Lung (tissue), 11 donors: ENCODE measurements at regions not wholly inside any gene's neighbourhood (a gene's known extent, or its start where the extent isn't known, plus 50 kb on each side); places are given as distances from the start of the nearest gene placed in this dataset.

Experiments used
- ATAC-seq: fragments of 200-7000 bp; cut with Tn5 transposase; one replicate; pipeline ENCODE4 v1.9.1; 2020; ENCODE audit warnings: moderate number of reproducible peaks; ENCODE audit not compliant: insufficient read depth, low FRiP score
- DNase-seq, 3 donors: peaks; one replicate each; pipeline ENCODE4 v3.0.0-alpha.2; 2013 to 2017
- H3K27ac ChIP-seq, 2 donors: one replicate each; pipeline ENCODE4 v1.5.1; 2013; ENCODE audit warnings: mild to moderate bottlenecking in 2 of 2, moderate library complexity in 2 of 2, control low read depth in 1 of 2, inconsistent platforms in 1 of 2, low read depth in 1 of 2, low read length in 1 of 2
- H3K27me3 ChIP-seq, 3 donors: one replicate each; pipeline ENCODE4 v1.5.1; 2013; ENCODE audit warnings: low read length in 2 of 3; ENCODE audit not compliant: control insufficient read depth in 3 of 3, insufficient read depth in 3 of 3
- H3K36me3 ChIP-seq, 4 donors: one replicate each; pipeline ENCODE4 v1.5.1; 2013; ENCODE audit warnings: low read length in 4 of 4, mild to moderate bottlenecking in 1 of 4, moderate library complexity in 1 of 4; ENCODE audit not compliant: control insufficient read depth in 4 of 4, insufficient read depth in 4 of 4
- H3K4me1 ChIP-seq, 5 donors: one replicate each; pipeline ENCODE4 v1.5.1; 2013; ENCODE audit warnings: low read length in 5 of 5, mild to moderate bottlenecking in 2 of 5, moderate library complexity in 1 of 5; ENCODE audit not compliant: control insufficient read depth in 5 of 5, insufficient read depth in 5 of 5
- H3K4me3 ChIP-seq: one replicate; pipeline ENCODE4 v1.5.1; 2013; ENCODE audit warnings: mild to moderate bottlenecking, control low read depth, moderate library complexity
- H3K9ac ChIP-seq, 2 donors: one replicate each; pipeline ENCODE4 v1.5.1; 2013; ENCODE audit warnings: low read length in 2 of 2, control low read depth in 1 of 2; ENCODE audit not compliant: insufficient read depth in 1 of 2
- H3K9me3 ChIP-seq, 4 donors: one replicate each; pipeline ENCODE4 v1.5.1; 2013; ENCODE audit warnings: low read length in 3 of 4, mild to moderate bottlenecking in 1 of 4, moderate library complexity in 1 of 4; ENCODE audit not compliant: control insufficient read depth in 4 of 4, insufficient read depth in 3 of 4
- WGBS, 2 donors: extraction: QIAGEN DNeasy Blood & Tissue Kit; methylation state at CpG; one replicate each; pipeline ENCODE4 v1.1.7; 2013; 5-methylcytosine and 5-hydroxymethylcytosine counted together
- TF ChIP-seq, protein P1 (sequence below): IDR thresholded peaks from 2 replicates; pipeline ENCODE4 v1.5.1; 2012; ENCODE audit warnings: mild to moderate bottlenecking; ENCODE audit errors: control extremely low read depth, extremely low read depth
- donor health status: control.
- donor health status: control.
- donor health status: Bipolar disorder and iron deficiency.
- donor health status: healthy.
- donor health status: DM: yes; HTN: yes; CAD: no.

DNA sequence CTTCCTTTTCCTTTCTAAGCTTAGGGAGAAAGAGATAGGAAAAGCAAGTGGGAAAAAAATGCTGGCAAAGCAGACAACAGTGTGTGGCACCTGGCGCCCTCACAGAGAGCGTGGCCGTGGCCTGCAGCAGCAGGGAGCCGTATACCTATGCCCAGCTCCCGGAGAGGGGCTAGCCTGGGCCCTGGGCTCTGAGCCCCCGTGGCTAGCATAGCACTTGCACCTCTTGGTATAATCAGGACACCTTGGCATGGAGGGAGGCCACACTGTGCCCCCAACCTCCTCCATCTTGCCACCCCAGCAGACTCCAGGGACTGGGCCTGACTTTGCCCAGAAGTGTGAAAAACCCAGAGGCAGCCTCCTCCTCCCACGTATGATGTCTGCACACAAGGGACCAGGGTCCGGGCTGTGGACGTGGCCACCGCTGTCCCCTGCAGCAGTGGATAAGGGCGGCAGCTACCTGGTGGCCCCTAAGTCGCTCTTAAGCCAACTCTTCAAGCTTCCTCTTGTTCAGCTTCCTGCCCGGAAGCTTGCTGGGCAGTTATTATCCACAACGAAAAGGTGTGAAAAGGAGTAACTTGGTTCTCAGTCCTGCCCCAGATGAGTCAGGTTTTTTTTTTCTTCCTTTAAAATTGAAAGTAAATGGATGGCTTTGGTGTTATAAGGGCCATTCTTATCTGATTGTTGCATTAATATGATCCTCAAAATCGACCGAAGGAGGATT, 249.1 kb upstream of the PITRM1 start:
- Histone ChIP-seq H3K36me3 (no peaks in the 10 kb centered on the region), H3K27me3 (no peaks in the 10 kb centered on the region), H3K9ac (no peak overlapping the region), H3K4me1 (peaks cover 0 to 11% (median 8%) of the 10 kb centered on the region in 5 donors), H3K27ac (no peak overlapping the region), H3K4me3 (no peak overlapping the region), H3K9me3 (no peaks in the 10 kb centered on the region)
- WGBS, 2 donors = 64 to 71% methylated on average over 16 of the region's 16 CpGs
- DNase-seq (no peak), ATAC-seq (no peak)
- TF ChIP-seq, protein P1, sequence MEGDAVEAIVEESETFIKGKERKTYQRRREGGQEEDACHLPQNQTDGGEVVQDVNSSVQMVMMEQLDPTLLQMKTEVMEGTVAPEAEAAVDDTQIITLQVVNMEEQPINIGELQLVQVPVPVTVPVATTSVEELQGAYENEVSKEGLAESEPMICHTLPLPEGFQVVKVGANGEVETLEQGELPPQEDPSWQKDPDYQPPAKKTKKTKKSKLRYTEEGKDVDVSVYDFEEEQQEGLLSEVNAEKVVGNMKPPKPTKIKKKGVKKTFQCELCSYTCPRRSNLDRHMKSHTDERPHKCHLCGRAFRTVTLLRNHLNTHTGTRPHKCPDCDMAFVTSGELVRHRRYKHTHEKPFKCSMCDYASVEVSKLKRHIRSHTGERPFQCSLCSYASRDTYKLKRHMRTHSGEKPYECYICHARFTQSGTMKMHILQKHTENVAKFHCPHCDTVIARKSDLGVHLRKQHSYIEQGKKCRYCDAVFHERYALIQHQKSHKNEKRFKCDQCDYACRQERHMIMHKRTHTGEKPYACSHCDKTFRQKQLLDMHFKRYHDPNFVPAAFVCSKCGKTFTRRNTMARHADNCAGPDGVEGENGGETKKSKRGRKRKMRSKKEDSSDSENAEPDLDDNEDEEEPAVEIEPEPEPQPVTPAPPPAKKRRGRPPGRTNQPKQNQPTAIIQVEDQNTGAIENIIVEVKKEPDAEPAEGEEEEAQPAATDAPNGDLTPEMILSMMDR = no peak

DNA sequence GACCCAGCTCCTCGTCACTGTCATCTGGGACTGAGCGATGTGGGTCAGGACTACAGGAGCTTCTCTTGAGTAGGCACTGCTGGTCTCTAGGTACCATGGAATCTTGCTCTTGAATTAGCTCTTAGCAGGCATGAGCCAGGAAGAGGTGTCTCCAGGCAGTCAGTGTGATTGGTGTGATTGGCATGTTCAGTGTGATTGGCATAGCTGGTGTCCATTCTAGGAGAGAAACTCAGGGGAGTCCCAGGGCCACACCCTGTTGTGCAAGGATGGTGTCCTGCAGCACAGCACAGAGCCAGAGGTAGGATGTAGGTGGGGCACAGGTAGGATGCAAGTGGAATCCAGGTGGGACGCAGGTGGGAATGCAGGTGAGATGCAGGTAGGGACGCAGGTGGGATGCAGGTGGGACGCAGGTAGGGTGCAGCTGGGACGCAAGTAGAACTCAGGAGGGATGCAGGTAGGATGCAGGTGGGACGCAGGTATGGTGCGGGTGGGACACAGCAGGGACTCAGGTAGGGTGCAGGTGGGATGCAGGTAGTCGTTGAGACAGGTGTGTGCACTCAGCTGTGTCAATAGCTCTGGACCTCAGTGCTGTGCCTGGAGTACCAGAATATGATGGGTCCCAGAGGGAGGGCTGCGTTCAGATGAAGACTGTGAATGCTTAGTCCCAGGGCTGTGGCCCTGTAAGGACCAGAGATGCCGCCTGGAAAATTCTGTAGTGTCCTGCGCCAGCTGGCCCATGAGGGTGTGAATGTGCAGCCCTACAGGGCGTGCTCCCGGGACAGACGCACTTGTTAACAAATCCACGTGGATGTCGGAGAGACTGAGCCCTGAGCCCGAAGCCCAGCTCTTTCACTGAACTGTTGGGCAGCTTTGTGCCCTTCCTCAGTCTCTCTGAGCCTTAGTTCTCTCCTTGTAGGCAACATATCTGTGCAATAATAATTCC, 248.2 kb upstream of the PITRM1 start:
- Histone ChIP-seq H3K4me3 (no peak overlapping the region), H3K36me3 (no peaks in the 10 kb centered on the region), H3K4me1 (peaks cover 0 to 5% (median 2%) of the 10 kb centered on the region in 5 donors), H3K9ac (no peak overlapping the region), H3K27me3 (no peaks in the 10 kb centered on the region), H3K27ac (no peak overlapping the region), H3K9me3 (no peaks in the 10 kb centered on the region)
- WGBS, 2 donors = 94 to 97% methylated on average over 18 of the region's 18 CpGs
- DNase-seq (no peak), ATAC-seq (no peak)
- TF ChIP-seq, protein P1 = no peak

DNA sequence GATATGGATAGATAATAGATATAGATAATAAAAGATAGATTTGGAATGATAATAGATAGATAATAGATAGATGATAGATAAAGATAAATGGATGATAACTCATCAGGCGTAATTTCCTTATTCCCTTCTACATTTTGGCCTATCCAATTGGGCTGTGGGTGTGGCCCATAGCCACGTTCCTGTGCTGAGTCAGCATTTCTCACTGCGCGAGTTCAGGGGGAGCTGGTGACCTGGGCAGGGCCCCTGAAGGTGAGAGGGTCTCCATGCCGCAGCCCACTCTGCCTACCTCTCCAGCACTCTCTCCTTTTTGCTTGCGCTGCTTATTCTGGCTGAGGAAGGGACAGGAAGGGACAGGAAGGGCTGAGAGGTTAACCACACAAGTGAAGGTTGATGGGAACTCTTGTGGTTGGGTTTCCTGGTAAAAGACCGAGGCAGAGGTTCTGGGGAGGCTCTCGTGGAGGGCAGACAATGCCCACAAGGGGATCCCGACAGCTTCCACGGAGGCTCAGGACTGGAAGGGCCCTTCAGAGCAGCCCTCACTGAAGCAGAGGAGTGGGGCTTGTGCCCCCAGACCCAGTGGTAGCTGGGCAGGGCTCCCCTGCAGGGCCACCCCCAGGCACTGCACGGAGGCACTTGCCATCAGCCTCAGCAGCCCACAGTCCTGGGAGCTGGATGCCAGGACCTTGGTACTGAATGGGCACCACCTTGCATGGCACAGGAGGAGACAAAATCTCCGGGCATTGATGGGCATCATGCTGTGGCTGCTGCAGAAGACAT, 247.3 kb upstream of the PITRM1 start:
- Histone ChIP-seq H3K9ac (no peak overlapping the region), H3K27ac (no peak overlapping the region), H3K4me1 (peaks cover 0 to 4% (median 0%) of the 10 kb centered on the region in 5 donors), H3K9me3 (no peaks in the 10 kb centered on the region), H3K4me3 (no peak overlapping the region), H3K27me3 (no peaks in the 10 kb centered on the region), H3K36me3 (no peaks in the 10 kb centered on the region)
- WGBS, 2 donors = 40 to 57% methylated on average over 12 of the region's 12 CpGs
- TF ChIP-seq, protein P1 = no peak
- ATAC-seq = no peak
- DNase-seq = no peak
